ENCODE measurements at regions not wholly inside any gene's neighbourhood (a gene's known extent, or its start where the extent isn't known, plus 50 kb on each side); places are given as distances from the start of the nearest gene placed in this dataset.
A peak's percentile ranks its signal among the peaks of the same experiment; 100 is the strongest.

DNA sequence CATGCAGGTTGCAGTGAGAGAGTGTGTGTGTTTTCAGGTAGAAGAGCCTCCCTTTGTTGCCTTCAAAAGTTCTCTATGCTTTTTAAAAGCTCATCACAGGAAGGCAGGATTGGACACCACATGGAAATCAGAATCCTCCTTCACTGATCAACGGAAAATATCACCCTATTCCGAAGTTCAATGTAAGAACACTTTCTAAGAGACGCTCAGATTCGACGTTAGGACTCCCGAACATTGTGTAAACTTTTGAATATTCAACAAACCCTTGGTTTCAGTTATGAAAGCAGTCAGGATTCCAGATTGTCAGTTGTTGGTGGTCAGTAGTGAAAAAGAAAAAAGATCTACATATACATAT, 561.4 kb upstream of the ID2 start:
- Histone ChIP-seq H3K9ac (ENCODE audit: low read depth in 1 of 2, low read length in 2 of 2) (peak overlapping the region; percentile 78 to 94), H3K9me3 (ENCODE audit: control insufficient read depth in 4 of 4, low read length in 3 of 4) (no peaks in the 10 kb centered on the region), H3K27me3 (ENCODE audit: control insufficient read depth in 4 of 4, insufficient read depth in 4 of 4, low read length in 3 of 4) (no peaks in the 10 kb centered on the region), H3K4me1 (ENCODE audit: control insufficient read depth in 4 of 4, insufficient read depth in 4 of 4, low read length in 3 of 4) (peaks cover 3 to 45% (median 9%) of the 10 kb centered on the region in 4 donors), H3K4me3 (ENCODE audit: low read depth in 1 of 3, low read length in 3 of 3) (no peak overlapping the region), H3K27ac (ENCODE audit: low read depth in 1 of 2, low read length in 2 of 2) (peak overlapping the region; percentile 98), H3K36me3 (ENCODE audit: control insufficient read depth in 4 of 4, insufficient read depth in 3 of 4, low read depth in 1 of 4, low read length in 3 of 4) (no peaks in the 10 kb centered on the region)
- TF ChIP-seq EGR1 (IDR thresholded peaks at IDR 0.05; ENCODE audit: low read depth in 2 of 2) = no peak
- no peak for TF ChIP-seq FOXA2 (IDR thresholded peaks at IDR 0.05)
- TF ChIP-seq FOXA1 (IDR thresholded peaks at IDR 0.05) = no peak
- TF ChIP-seq, protein P1, sequence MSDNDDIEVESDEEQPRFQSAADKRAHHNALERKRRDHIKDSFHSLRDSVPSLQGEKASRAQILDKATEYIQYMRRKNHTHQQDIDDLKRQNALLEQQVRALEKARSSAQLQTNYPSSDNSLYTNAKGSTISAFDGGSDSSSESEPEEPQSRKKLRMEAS (IDR thresholded peaks at IDR 0.05) = no peak
- TF ChIP-seq TAF1 (conservative IDR thresholded peaks at IDR 0.05) = no peak
- TF ChIP-seq, protein P2, sequence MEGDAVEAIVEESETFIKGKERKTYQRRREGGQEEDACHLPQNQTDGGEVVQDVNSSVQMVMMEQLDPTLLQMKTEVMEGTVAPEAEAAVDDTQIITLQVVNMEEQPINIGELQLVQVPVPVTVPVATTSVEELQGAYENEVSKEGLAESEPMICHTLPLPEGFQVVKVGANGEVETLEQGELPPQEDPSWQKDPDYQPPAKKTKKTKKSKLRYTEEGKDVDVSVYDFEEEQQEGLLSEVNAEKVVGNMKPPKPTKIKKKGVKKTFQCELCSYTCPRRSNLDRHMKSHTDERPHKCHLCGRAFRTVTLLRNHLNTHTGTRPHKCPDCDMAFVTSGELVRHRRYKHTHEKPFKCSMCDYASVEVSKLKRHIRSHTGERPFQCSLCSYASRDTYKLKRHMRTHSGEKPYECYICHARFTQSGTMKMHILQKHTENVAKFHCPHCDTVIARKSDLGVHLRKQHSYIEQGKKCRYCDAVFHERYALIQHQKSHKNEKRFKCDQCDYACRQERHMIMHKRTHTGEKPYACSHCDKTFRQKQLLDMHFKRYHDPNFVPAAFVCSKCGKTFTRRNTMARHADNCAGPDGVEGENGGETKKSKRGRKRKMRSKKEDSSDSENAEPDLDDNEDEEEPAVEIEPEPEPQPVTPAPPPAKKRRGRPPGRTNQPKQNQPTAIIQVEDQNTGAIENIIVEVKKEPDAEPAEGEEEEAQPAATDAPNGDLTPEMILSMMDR (IDR thresholded peaks at IDR 0.05; ENCODE audit: low read depth, low read length, missing input control) = no peak
- TF ChIP-seq RXRA (IDR thresholded peaks at IDR 0.05) = no peak
- no peak for TF ChIP-seq RAD21 (IDR thresholded peaks at IDR 0.05)
- no peak for TF ChIP-seq GABPA (IDR thresholded peaks at IDR 0.05 in 1 of 2, conservative IDR thresholded peaks at IDR 0.05 in 1 of 2)
- TF ChIP-seq NR2F2 (IDR thresholded peaks at IDR 0.05) = no peak
- TF ChIP-seq HNF4G (IDR thresholded peaks at IDR 0.05) = no peak
- TF ChIP-seq, protein P3, sequence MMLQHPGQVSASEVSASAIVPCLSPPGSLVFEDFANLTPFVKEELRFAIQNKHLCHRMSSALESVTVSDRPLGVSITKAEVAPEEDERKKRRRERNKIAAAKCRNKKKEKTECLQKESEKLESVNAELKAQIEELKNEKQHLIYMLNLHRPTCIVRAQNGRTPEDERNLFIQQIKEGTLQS (IDR thresholded peaks at IDR 0.05) = no peak
- TF ChIP-seq SP1 (IDR thresholded peaks at IDR 0.05) = no peak
- no peak for TF ChIP-seq HNF4A (conservative IDR thresholded peaks at IDR 0.05)
- no peak for DNase-seq (ENCODE audit: low spot score)
- WGBS = 30% methylated on average over 6 of the region's 6 CpGs

DNA sequence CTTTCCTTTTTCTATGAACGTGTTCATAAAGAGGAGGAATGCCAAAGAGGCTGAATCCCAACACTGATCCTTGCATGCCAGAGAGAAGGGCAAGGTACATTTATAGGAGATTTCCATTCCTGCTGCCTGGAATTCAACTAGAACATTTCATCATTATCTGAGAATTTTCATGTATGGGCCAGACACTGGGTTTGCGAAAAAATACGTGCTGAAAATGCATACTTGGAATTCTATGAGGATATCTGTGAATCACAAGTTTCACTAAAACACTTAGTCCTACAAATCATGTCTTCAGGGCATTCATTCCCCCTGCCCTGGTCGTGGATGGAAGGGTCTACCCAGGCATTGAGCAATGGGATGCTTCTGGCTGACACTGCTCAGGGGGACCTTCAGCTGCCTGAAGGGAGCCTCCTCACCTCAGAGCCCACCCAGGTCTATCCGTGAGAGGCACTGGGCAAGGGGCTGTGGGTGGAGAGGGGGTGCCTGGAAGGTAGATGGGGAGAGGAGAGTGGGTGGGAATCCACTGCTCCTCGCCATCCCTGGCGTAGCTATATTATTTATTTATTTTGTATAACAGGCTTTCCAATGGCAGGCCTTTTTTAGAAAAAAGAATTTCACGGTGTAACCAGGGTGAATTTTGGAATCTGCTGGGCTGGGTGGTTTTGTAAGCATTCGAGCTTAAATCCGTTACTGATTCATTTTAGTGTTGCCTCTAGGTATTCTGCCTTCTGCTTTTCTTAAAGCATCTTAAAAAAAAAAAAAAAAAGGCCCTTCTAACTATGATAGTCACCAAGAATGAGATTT, 560.6 kb upstream of the ID2 start:
- H3K4me1 ChIP-seq (ENCODE audit: control insufficient read depth in 4 of 4, insufficient read depth in 4 of 4, low read length in 3 of 4) = peaks cover 3 to 50% (median 10%) of the 10 kb centered on the region in 4 donors
- no peaks in the 10 kb centered on the region for H3K36me3 ChIP-seq (ENCODE audit: control insufficient read depth in 4 of 4, insufficient read depth in 3 of 4, low read depth in 1 of 4, low read length in 3 of 4)
- DNase-seq (ENCODE audit: low spot score) = no peak
- no peaks in the 10 kb centered on the region for H3K9me3 ChIP-seq (ENCODE audit: control insufficient read depth in 4 of 4, low read length in 3 of 4)
- H3K27me3 ChIP-seq (ENCODE audit: control insufficient read depth in 4 of 4, insufficient read depth in 4 of 4, low read length in 3 of 4) = no peaks in the 10 kb centered on the region
- H3K27ac ChIP-seq (ENCODE audit: low read depth in 1 of 2, low read length in 2 of 2) = peak overlapping the region; percentile 98
- H3K9ac ChIP-seq (ENCODE audit: low read depth in 1 of 2, low read length in 2 of 2) = peak overlapping the region in 1 of 2 donors; percentile 94
- TF ChIP-seq, protein P4, sequence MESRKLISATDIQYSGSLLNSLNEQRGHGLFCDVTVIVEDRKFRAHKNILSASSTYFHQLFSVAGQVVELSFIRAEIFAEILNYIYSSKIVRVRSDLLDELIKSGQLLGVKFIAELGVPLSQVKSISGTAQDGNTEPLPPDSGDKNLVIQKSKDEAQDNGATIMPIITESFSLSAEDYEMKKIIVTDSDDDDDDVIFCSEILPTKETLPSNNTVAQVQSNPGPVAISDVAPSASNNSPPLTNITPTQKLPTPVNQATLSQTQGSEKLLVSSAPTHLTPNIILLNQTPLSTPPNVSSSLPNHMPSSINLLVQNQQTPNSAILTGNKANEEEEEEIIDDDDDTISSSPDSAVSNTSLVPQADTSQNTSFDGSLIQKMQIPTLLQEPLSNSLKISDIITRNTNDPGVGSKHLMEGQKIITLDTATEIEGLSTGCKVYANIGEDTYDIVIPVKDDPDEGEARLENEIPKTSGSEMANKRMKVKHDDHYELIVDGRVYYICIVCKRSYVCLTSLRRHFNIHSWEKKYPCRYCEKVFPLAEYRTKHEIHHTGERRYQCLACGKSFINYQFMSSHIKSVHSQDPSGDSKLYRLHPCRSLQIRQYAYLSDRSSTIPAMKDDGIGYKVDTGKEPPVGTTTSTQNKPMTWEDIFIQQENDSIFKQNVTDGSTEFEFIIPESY (IDR thresholded peaks at IDR 0.05) = peak; percentile 57
- TF ChIP-seq SP1 (IDR thresholded peaks at IDR 0.05) (peak; percentile 84), EGR1 (IDR thresholded peaks at IDR 0.05; ENCODE audit: low read depth in 2 of 2) (peak in 1 of 2 donors; percentile 51), JUND (IDR thresholded peaks at IDR 0.05) (peak; percentile 42 to 47), HNF4A (conservative IDR thresholded peaks at IDR 0.05) (peak; percentile 81), RAD21 (IDR thresholded peaks at IDR 0.05) (peak in 1 of 2 donors; percentile 54), NR2F2 (IDR thresholded peaks at IDR 0.05) (no peak), HNF4G (IDR thresholded peaks at IDR 0.05) (peak; percentile 58), FOXA1 (IDR thresholded peaks at IDR 0.05) (no peak), RXRA (IDR thresholded peaks at IDR 0.05) (peak in 1 of 2 donors; percentile 77), YY1 (IDR thresholded peaks at IDR 0.05) (peak; percentile 66), FOXA2 (IDR thresholded peaks at IDR 0.05) (no peak)
- TF ChIP-seq, protein P2 (IDR thresholded peaks at IDR 0.05; ENCODE audit: low read depth, low read length, missing input control) = no peak
- TF ChIP-seq, protein P3 (IDR thresholded peaks at IDR 0.05) = peak; percentile 91
- TF ChIP-seq, protein P1 (IDR thresholded peaks at IDR 0.05) = no peak
- WGBS = 71% methylated on average over 10 of the region's 10 CpGs
- H3K4me3 ChIP-seq (ENCODE audit: low read depth in 1 of 3, low read length in 3 of 3) = no peak overlapping the region
